Trophoblast cell (in vitro differentiated cells and primary cell): ENCODE measurements at regions not wholly inside any gene's neighbourhood (a gene's known extent, or its start where the extent isn't known, plus 50 kb on each side); places are given as distances from the start of the nearest gene placed in this dataset.

Experiments used
- DNase-seq, 2 donors: peaks; one replicate each; pipeline ENCODE4 v3.0.0-alpha.2; 2016
- H2AFZ ChIP-seq: 2 replicates; pipeline ENCODE4 v1.6.1; 2013; ENCODE audit warnings: low read length, moderate library complexity, mild to moderate bottlenecking; ENCODE audit not compliant: insufficient read depth, poor library complexity
- H2AK5ac ChIP-seq: 2 replicates; pipeline ENCODE4 v1.6.1; 2013; ENCODE audit warnings: mild to moderate bottlenecking, low read length
- H2BK120ac ChIP-seq: 2 replicates; pipeline ENCODE4 v1.6.1; 2013; ENCODE audit warnings: low read length, mild to moderate bottlenecking, moderate library complexity; ENCODE audit not compliant: insufficient read depth, poor library complexity
- H2BK12ac ChIP-seq: 2 replicates; pipeline ENCODE4 v1.6.1; 2013; ENCODE audit warnings: mild to moderate bottlenecking, low read length, moderate library complexity
- H2BK5ac ChIP-seq: 2 replicates; pipeline ENCODE4 v1.6.1; 2013; ENCODE audit warnings: low read length, low read depth, moderate library complexity, mild to moderate bottlenecking; ENCODE audit not compliant: poor library complexity
- H3K14ac ChIP-seq: 2 replicates; pipeline ENCODE4 v1.6.1; 2013; ENCODE audit warnings: mild to moderate bottlenecking, low read length
- H3K18ac ChIP-seq: 2 replicates; pipeline ENCODE4 v1.6.1; 2013; ENCODE audit warnings: mild to moderate bottlenecking, low read length
- H3K23ac ChIP-seq: 2 replicates; pipeline ENCODE4 v1.6.1; 2013; ENCODE audit warnings: low read length
- H3K27ac ChIP-seq: 2 replicates; pipeline ENCODE4 v1.5.1; 2013; ENCODE audit warnings: low read depth, mild to moderate bottlenecking, inconsistent platforms, low read length, moderate library complexity
- H3K27me3 ChIP-seq: 2 replicates; pipeline ENCODE4 v1.6.1; 2013; ENCODE audit warnings: inconsistent platforms, mild to moderate bottlenecking, low read length, moderate library complexity; ENCODE audit not compliant: insufficient read depth
- H3K36me3 ChIP-seq, 2 experiments: 1 replicate in 1 of 2; 2 replicates in 1 of 2; pipeline ENCODE4 v1.6.1; 2013; ENCODE audit warnings: low read length in 2 of 2, mild to moderate bottlenecking in 2 of 2, moderate library complexity in 1 of 2; ENCODE audit not compliant: insufficient read depth in 2 of 2, control insufficient read depth in 1 of 2
- H3K4ac ChIP-seq: 2 replicates; pipeline ENCODE4 v1.6.1; 2013; ENCODE audit warnings: low read depth, mild to moderate bottlenecking, low read length, moderate library complexity
- H3K4me1 ChIP-seq, 2 experiments: 1 replicate in 1 of 2; 2 replicates in 1 of 2; pipeline ENCODE4 v1.6.1; 2013; ENCODE audit warnings: low read length in 2 of 2, mild to moderate bottlenecking in 2 of 2, moderate library complexity in 1 of 2; ENCODE audit not compliant: insufficient read depth in 2 of 2, control insufficient read depth in 1 of 2
- H3K4me2 ChIP-seq: 2 replicates; pipeline ENCODE4 v1.6.1; 2013; ENCODE audit warnings: inconsistent platforms, mild to moderate bottlenecking, low read length, moderate library complexity
- H3K4me3 ChIP-seq: 2 replicates; pipeline ENCODE4 v1.5.1; 2013; ENCODE audit warnings: mild to moderate bottlenecking, low read depth, low read length, inconsistent platforms
- H3K79me1 ChIP-seq: one replicate; pipeline ENCODE4 v1.6.1; 2013; ENCODE audit warnings: low read length
- H3K79me2 ChIP-seq: 2 replicates; pipeline ENCODE4 v1.6.1; 2013; ENCODE audit warnings: low read length, mild to moderate bottlenecking; ENCODE audit not compliant: control insufficient read depth, insufficient read depth, poor library complexity
- H3K9ac ChIP-seq: 2 replicates; pipeline ENCODE4 v1.6.1; 2013; ENCODE audit warnings: mild to moderate bottlenecking, low read length
- H3K9me3 ChIP-seq: 2 replicates; pipeline ENCODE4 v1.6.1; 2013; ENCODE audit warnings: low read depth, mild to moderate bottlenecking, control low read depth, inconsistent platforms, low read length; ENCODE audit not compliant: insufficient read depth
- H4K12ac ChIP-seq: 2 replicates; pipeline ENCODE4 v1.6.1; 2013; ENCODE audit warnings: low read depth, mild to moderate bottlenecking, low read length, moderate library complexity
- H4K8ac ChIP-seq: 2 replicates; pipeline ENCODE4 v1.6.1; 2013; ENCODE audit warnings: low read depth, mild to moderate bottlenecking, low read length, moderate library complexity
- H4K91ac ChIP-seq: one replicate; pipeline ENCODE4 v1.6.1; 2013; ENCODE audit warnings: low read depth, mild to moderate bottlenecking, low read length, moderate library complexity
- WGBS: extraction: QIAGEN DNeasy Blood & Tissue Kit; methylation state at CpG from one replicate; pipeline ENCODE4 v1.1.7; 2013; ENCODE audit warnings: missing lambda C conversion rate; ENCODE audit not compliant: insufficient read length, insufficient coverage; ENCODE audit errors: extremely low coverage; 5-methylcytosine and 5-hydroxymethylcytosine counted together

GRCh38 chr10:35722226-35722625 lies 80.1 kb upstream of the FZD8 start:
- H3K23ac ChIP-seq, result no peak overlapping the region
- no peak overlapping the region for H2BK5ac ChIP-seq
- H3K4ac ChIP-seq, result no peak overlapping the region
- H3K36me3 ChIP-seq, result no peaks in the 10 kb centered on the region
- H3K18ac ChIP-seq, result no peak overlapping the region
- no peak overlapping the region for H3K27ac ChIP-seq
- no peak overlapping the region for H4K91ac ChIP-seq
- H3K4me1 ChIP-seq, result no peaks in the 10 kb centered on the region
- H3K4me2 ChIP-seq, result no peak overlapping the region
- no peaks in the 10 kb centered on the region for H3K27me3 ChIP-seq
- H3K79me1 ChIP-seq, result no peaks in the 10 kb centered on the region
- no peak overlapping the region for H4K8ac ChIP-seq
- no peak overlapping the region for H3K14ac ChIP-seq
- H2BK120ac ChIP-seq, result no peak overlapping the region
- H2AFZ ChIP-seq, result no peak overlapping the region
- H3K9ac ChIP-seq, result no peak overlapping the region
- no peaks in the 10 kb centered on the region for H3K9me3 ChIP-seq
- no peak overlapping the region for H3K4me3 ChIP-seq
- H3K79me2 ChIP-seq, result no peaks in the 10 kb centered on the region
- no peak overlapping the region for H2AK5ac ChIP-seq
- H4K12ac ChIP-seq, result no peak overlapping the region
- WGBS, result 100% methylated on average over 1 of the region's 5 CpGs
- DNase-seq, result no peak
- H2BK12ac ChIP-seq, result no peak overlapping the region

DNA sequence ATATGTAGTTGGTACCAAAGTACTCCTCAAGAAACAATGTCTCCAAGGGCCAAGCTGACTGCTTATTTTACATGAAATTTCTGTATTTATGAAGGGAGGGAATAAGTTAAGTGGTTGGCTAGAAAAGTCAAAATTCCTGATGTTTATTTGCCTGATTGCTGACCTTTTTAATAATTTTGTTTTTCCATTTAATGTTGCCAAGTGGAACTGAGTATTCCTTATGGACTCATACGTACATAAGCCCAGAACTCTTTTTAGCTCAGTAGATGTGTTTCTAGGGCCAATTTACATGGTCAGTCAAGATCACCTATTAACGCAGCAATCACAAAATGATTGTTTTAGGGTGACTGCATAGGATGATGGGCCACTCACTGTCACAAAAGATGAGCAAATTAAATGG lies 78.3 kb upstream of the FZD8 start:
- no peaks in the 10 kb centered on the region for H3K4me1 ChIP-seq
- H4K8ac ChIP-seq, result no peak overlapping the region
- H2BK12ac ChIP-seq, result no peak overlapping the region
- no peak for DNase-seq
- no peaks in the 10 kb centered on the region for H3K79me2 ChIP-seq
- H3K4ac ChIP-seq, result no peak overlapping the region
- no peak overlapping the region for H3K23ac ChIP-seq
- no peaks in the 10 kb centered on the region for H3K9me3 ChIP-seq
- no peak overlapping the region for H2BK5ac ChIP-seq
- H3K79me1 ChIP-seq, result no peaks in the 10 kb centered on the region
- no peak overlapping the region for H2AK5ac ChIP-seq
- no peak overlapping the region for H4K12ac ChIP-seq
- H3K36me3 ChIP-seq, result no peaks in the 10 kb centered on the region
- no peak overlapping the region for H3K18ac ChIP-seq
- H3K9ac ChIP-seq, result no peak overlapping the region
- H3K4me2 ChIP-seq, result no peak overlapping the region
- H2BK120ac ChIP-seq, result no peak overlapping the region
- H3K27me3 ChIP-seq, result no peaks in the 10 kb centered on the region
- no peak overlapping the region for H3K14ac ChIP-seq
- H3K4me3 ChIP-seq, result no peak overlapping the region
- H3K27ac ChIP-seq, result no peak overlapping the region
- WGBS, result no CpG with 5 or more reads among the region's 2 CpGs
- H4K91ac ChIP-seq, result no peak overlapping the region
- no peak overlapping the region for H2AFZ ChIP-seq

DNA sequence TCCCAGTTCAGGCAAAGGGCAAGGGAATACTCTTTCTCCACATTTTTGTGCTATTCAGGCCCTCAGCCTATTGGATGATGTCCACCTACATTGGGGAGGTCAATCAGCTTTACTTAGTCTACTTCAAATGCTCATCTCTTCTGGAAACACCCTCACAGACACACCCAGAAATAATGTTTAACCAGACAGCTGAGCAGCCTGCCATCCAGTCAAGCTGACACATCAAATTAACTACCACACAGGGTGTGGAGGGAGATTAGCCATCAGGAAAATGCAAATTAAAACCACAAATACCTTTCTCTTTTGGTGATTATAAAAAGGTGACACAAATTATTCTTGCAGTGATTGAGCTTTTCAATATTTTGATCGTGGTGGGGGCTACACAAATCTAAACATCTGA lies 74.7 kb upstream of the FZD8 start:
- Histone ChIP-seq H3K4me2 (no peak overlapping the region), H4K12ac (no peak overlapping the region), H2AK5ac (no peak overlapping the region), H3K23ac (no peak overlapping the region), H3K27ac (no peak overlapping the region), H3K4me3 (no peak overlapping the region), H3K18ac (no peak overlapping the region), H3K9ac (no peak overlapping the region), H3K79me2 (no peaks in the 10 kb centered on the region), H3K36me3 (no peaks in the 10 kb centered on the region), H4K91ac (no peak overlapping the region), H4K8ac (no peak overlapping the region), H2BK120ac (no peak overlapping the region), H3K4me1 (peaks cover 3 to 5% of the 10 kb centered on the region in 2 experiments), H3K79me1 (peaks cover 2% of the 10 kb centered on the region), H3K9me3 (no peaks in the 10 kb centered on the region), H2BK5ac (no peak overlapping the region), H3K14ac (no peak overlapping the region), H2AFZ (no peak overlapping the region), H3K4ac (no peak overlapping the region), H2BK12ac (no peak overlapping the region), H3K27me3 (no peaks in the 10 kb centered on the region)
- no peak for DNase-seq
- WGBS, result no CpG with 5 or more reads among the region's 1 CpG

GRCh38 chr10:35712486-35712885 lies 70.4 kb upstream of the FZD8 start:
- Histone ChIP-seq H4K12ac (no peak overlapping the region), H3K4ac (no peak overlapping the region), H3K36me3 (no peaks in the 10 kb centered on the region), H3K27me3 (no peaks in the 10 kb centered on the region), H3K27ac (no peak overlapping the region), H3K4me3 (no peak overlapping the region), H2BK120ac (no peak overlapping the region), H2BK12ac (no peak overlapping the region), H3K4me1 (peaks cover 3 to 5% of the 10 kb centered on the region in 2 experiments), H3K23ac (no peak overlapping the region), H4K8ac (no peak overlapping the region), H2BK5ac (no peak overlapping the region), H4K91ac (no peak overlapping the region), H3K79me2 (no peaks in the 10 kb centered on the region), H3K14ac (no peak overlapping the region), H3K9me3 (no peaks in the 10 kb centered on the region), H3K79me1 (peaks cover 2% of the 10 kb centered on the region), H3K4me2 (no peak overlapping the region), H3K9ac (no peak overlapping the region), H2AK5ac (no peak overlapping the region), H3K18ac (no peak overlapping the region), H2AFZ (no peak overlapping the region)
- WGBS, result no CpG with 5 or more reads among the region's 3 CpGs
- no peak for DNase-seq
